ENCODE measurements at regions not wholly inside any gene's neighbourhood (a gene's known extent, or its start where the extent isn't known, plus 50 kb on each side); places are given as distances from the start of the nearest gene placed in this dataset.

- no peak for TF ChIP-seq TAF1 (IDR thresholded peaks at IDR 0.05; ENCODE audit: low read depth, low read length)
- TF ChIP-seq POLR2AphosphoS5 (IDR thresholded peaks at IDR 0.05; ENCODE audit: low read depth, low read length) = no peak
Observed at GRCh38 chr4:163273922-163274321, 58.5 kb downstream of the NPY1R start.
